ENCODE measurements at regions not wholly inside any gene's neighbourhood (a gene's known extent, or its start where the extent isn't known, plus 50 kb on each side); places are given as distances from the start of the nearest gene placed in this dataset.

DNA sequence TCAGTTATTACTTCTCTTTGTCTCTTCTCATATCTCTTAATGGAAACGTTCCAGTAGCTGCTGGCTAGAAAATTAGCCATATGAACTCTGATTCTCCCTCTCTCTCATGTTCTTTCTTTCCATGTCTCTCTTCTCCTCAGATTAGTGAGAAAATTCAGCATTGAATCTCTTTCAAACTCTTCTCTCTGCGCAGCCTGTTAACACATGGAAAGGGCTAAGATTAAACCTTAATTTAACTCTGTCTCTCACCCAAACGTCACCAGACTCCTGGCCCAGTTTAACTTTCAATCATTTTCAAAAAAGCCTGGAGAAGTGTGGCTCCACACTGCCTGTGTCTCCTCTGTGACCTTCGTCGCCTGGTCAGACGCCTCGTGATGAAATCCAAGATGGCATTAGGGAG lies 1234.2 kb downstream of the BCL11B start:
- Histone ChIP-seq H3K36me3 (no peaks in the 10 kb centered on the region), H3K4me1 (no peaks in the 10 kb centered on the region), H3K9me3 (no peaks in the 10 kb centered on the region), H3K27me3 (no peaks in the 10 kb centered on the region), H3K4me3 (no peak overlapping the region), H3K27ac (replicated peaks in 1 of 4) (no peak overlapping the region)
- 76% methylated on average over 7 of the region's 7 CpGs for WGBS
- intact Hi-C loops (cut with DNase I): no loop called here
- no peak for TF ChIP-seq POLR2A (IDR thresholded peaks at IDR 0.05; ENCODE audit: low read depth)
- no peak for TF ChIP-seq CTCF (IDR thresholded peaks at IDR 0.05)
- TF ChIP-seq POLR2AphosphoS5 (IDR thresholded peaks at IDR 0.05): no peak
- no peak for TF ChIP-seq EP300 (IDR thresholded peaks at IDR 0.05)
- DNase-seq (ENCODE audit: extremely low spot score): peak; percentile 47

- Histone ChIP-seq H3K4me1 (no peaks in the 10 kb centered on the region), H3K27ac (replicated peaks in 1 of 4) (no peak overlapping the region), H3K27me3 (no peaks in the 10 kb centered on the region), H3K9me3 (no peaks in the 10 kb centered on the region), H3K36me3 (no peaks in the 10 kb centered on the region), H3K4me3 (no peak overlapping the region)
- no peak for DNase-seq (ENCODE audit: extremely low spot score)
- intact Hi-C loops (cut with DNase I): no loop called here
- TF ChIP-seq POLR2AphosphoS5 (IDR thresholded peaks at IDR 0.05) (no peak), POLR2A (IDR thresholded peaks at IDR 0.05; ENCODE audit: low read depth) (no peak)
- WGBS: 65% methylated on average over 5 of the region's 5 CpGs
These were observed 1215.1 kb downstream of the BCL11B start for GRCh38 chr14:98056946-98057345.

GRCh38 chr14:98059106-98059505 lies 1212.9 kb downstream of the BCL11B start:
- no peak overlapping the region for H3K27ac ChIP-seq (replicated peaks in 1 of 4)
- no peaks in the 10 kb centered on the region for H3K36me3 ChIP-seq
- 85% methylated on average over 5 of the region's 5 CpGs for WGBS
- intact Hi-C loops (cut with DNase I): no loop called here
- H3K4me3 ChIP-seq: no peak overlapping the region
- H3K9me3 ChIP-seq: no peaks in the 10 kb centered on the region
- TF ChIP-seq EP300 (IDR thresholded peaks at IDR 0.05): no peak
- TF ChIP-seq POLR2A (IDR thresholded peaks at IDR 0.05; ENCODE audit: low read depth): no peak
- TF ChIP-seq POLR2AphosphoS5 (IDR thresholded peaks at IDR 0.05): no peak
- no peak for TF ChIP-seq CTCF (IDR thresholded peaks at IDR 0.05)
- no peaks in the 10 kb centered on the region for H3K4me1 ChIP-seq
- DNase-seq (ENCODE audit: extremely low spot score): peak; percentile 86
- no peaks in the 10 kb centered on the region for H3K27me3 ChIP-seq

GRCh38 chr14:98062083-98062482 lies 1209.9 kb downstream of the BCL11B start:
- no peak overlapping the region for H3K27ac ChIP-seq (replicated peaks in 1 of 4)
- peak; percentile 31 for DNase-seq (ENCODE audit: extremely low spot score)
- no peaks in the 10 kb centered on the region for H3K27me3 ChIP-seq
- no peaks in the 10 kb centered on the region for H3K36me3 ChIP-seq
- TF ChIP-seq POLR2AphosphoS5 (IDR thresholded peaks at IDR 0.05): no peak
- TF ChIP-seq CTCF (IDR thresholded peaks at IDR 0.05): no peak
- no peak for TF ChIP-seq EP300 (IDR thresholded peaks at IDR 0.05)
- TF ChIP-seq POLR2A (IDR thresholded peaks at IDR 0.05; ENCODE audit: low read depth): no peak
- 82% methylated on average over 10 of the region's 10 CpGs for WGBS
- no peaks in the 10 kb centered on the region for H3K4me1 ChIP-seq
- intact Hi-C loops (cut with DNase I): no loop called here
- no peaks in the 10 kb centered on the region for H3K9me3 ChIP-seq
- H3K4me3 ChIP-seq: no peak overlapping the region

GRCh38 chr14:98069712-98070171 lies 1202.3 kb downstream of the BCL11B start:
- H3K36me3 ChIP-seq: no peaks in the 10 kb centered on the region
- H3K9me3 ChIP-seq: no peaks in the 10 kb centered on the region
- H3K4me3 ChIP-seq: no peak overlapping the region
- H3K4me1 ChIP-seq: peaks cover 0 to 3% (median 0%) of the 10 kb centered on the region in 4 donors
- no peaks in the 10 kb centered on the region for H3K27me3 ChIP-seq
- WGBS: 34% methylated on average over 2 of the region's 2 CpGs
- intact Hi-C loops (cut with DNase I): no loop called here
- TF ChIP-seq POLR2AphosphoS5 (IDR thresholded peaks at IDR 0.05) (no peak), EP300 (IDR thresholded peaks at IDR 0.05) (no peak), CTCF (IDR thresholded peaks at IDR 0.05) (no peak), POLR2A (IDR thresholded peaks at IDR 0.05; ENCODE audit: low read depth) (no peak)
- no peak overlapping the region for H3K27ac ChIP-seq (replicated peaks in 1 of 4)
- DNase-seq (ENCODE audit: extremely low spot score): no peak
